SKM-1 treated with dmso at 0.1 percent for 144 hours (cell line): ENCODE measurements at regions not wholly inside any gene's neighbourhood (a gene's known extent, or its start where the extent isn't known, plus 50 kb on each side); places are given as distances from the start of the nearest gene placed in this dataset.

ENCODE experiments used
- DNase-seq: peaks from one replicate; lab custom pipeline; 2025; ENCODE audit not compliant: unreplicated experiment; lab: John Stamatoyannopoulos, UW

- no peak for DNase-seq
Observed at GRCh38 chr20:57114290-57115005, 152.0 kb downstream of the BMP7 start.

GRCh38 chr20:57117296-57117695 lies 149.1 kb downstream of the BMP7 start:
- DNase-seq, result no peak

- DNase-seq, result no peak
Observed at GRCh38 chr20:57118107-57118769, 148.2 kb downstream of the BMP7 start.
